ENCODE measurements at regions not wholly inside any gene's neighbourhood (a gene's known extent, or its start where the extent isn't known, plus 50 kb on each side); places are given as distances from the start of the nearest gene placed in this dataset.
A peak's percentile ranks its signal among the peaks of the same experiment; 100 is the strongest.

DNA sequence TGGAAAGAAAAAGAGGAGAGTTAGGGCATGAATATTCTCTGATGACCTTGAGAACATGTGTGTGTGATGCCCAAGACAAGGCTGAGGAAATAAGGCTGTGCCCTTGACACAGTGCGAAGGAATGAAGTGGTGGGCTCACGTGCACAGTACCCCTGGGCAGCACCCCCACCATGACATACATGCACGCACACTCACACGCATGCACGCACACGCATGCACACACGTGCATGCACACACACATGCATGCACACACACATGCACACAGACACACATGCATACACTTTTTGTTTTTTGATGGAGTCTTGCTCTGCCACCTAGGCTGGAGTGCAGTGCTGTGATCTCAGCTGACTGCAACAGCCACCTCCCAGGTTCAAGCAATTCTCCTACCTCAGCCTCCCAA lies 118.1 kb downstream of the GATA3 start:
- Histone ChIP-seq H3K14ac (ENCODE audit: low read length) (no peak overlapping the region), H2AFZ (ENCODE audit: low read length) (no peak overlapping the region), H3K36me3 (replicated peaks in 1 of 2; ENCODE audit: control insufficient read depth in 2 of 2, insufficient read depth in 2 of 2, low read length in 2 of 2) (no peaks in the 10 kb centered on the region), H3K18ac (ENCODE audit: low read length) (no peak overlapping the region), H2BK12ac (ENCODE audit: low read length) (no peak overlapping the region), H3K79me1 (ENCODE audit: low read depth, low read length) (no peaks in the 10 kb centered on the region), H2AK5ac (ENCODE audit: low read depth, low read length) (no peak overlapping the region), H3K4me2 (ENCODE audit: insufficient read depth, low read length, poor library complexity, severe bottlenecking) (no peak overlapping the region), H3K9ac (ENCODE audit: low read depth, low read length, poor library complexity) (peak overlapping the region; percentile 13), H3K27ac (replicated peaks; ENCODE audit: low read length) (no peak overlapping the region), H2BK120ac (ENCODE audit: low read depth, low read length) (no peak overlapping the region), H3K23ac (ENCODE audit: low read depth, low read length, poor library complexity) (no peak overlapping the region), H4K91ac (ENCODE audit: low read depth, low read length, poor library complexity) (no peak overlapping the region), H3K4me3 (ENCODE audit: low read length in 2 of 2) (peak overlapping the region in 1 of 2 donors; percentile 64), H4K8ac (ENCODE audit: low read depth, low read length) (no peak overlapping the region), H3K9me3 (replicated peaks in 1 of 2; ENCODE audit: control insufficient read depth in 2 of 2, insufficient read depth in 1 of 2, low read depth in 1 of 2, low read length in 2 of 2) (peaks cover 0 to 1% of the 10 kb centered on the region in 2 donors), H3K27me3 (ENCODE audit: control insufficient read depth in 3 of 3, insufficient read depth in 3 of 3, low read depth in 1 of 3, low read length in 3 of 3) (no peaks in the 10 kb centered on the region), H3K4ac (ENCODE audit: low read length) (no peak overlapping the region), H2BK15ac (ENCODE audit: low read length) (no peak overlapping the region), H3K4me1 (ENCODE audit: control insufficient read depth in 2 of 2, insufficient read depth in 1 of 2, low read depth in 1 of 2, low read length in 2 of 2) (peaks cover 0 to 2% of the 10 kb centered on the region in 2 donors), H2BK5ac (ENCODE audit: low read length) (no peak overlapping the region)
- WGBS, 2 donors (ENCODE audit: extremely low coverage in 2 of 2, insufficient read length in 2 of 2, insufficient replicate concordance in 1 of 2) = no CpG with 5 or more reads among the region's 7 CpGs
- no peak for DNase-seq (ENCODE audit: low spot score)

DNA sequence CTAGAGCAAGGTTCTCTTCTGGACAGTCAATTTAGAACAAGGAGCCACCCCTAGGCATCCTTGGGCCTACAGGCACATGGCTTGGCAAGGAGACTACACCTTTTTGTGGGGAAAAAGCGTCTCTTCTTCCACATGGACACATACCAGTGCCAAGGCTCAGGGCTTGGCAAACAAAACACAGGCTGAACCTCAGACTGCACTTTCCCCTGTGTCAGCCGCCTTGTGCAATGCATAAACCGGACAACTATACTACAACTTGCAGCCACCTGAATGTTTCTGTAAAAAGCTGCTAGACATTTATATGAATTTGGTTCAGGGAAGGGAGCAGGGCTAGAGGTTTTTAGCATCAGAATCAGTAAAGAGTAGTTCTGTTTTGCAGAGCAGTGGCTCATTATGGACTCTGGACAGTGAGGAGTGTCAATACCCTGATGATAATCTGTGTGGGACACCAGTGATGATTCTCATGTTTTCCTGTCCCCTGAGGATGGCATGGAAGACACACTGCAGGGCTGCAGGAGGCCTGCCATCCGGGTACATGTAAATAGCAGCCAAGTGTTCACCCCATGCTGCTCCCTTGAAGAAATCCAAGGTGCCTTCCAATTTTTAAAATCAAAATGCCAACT lies 118.9 kb downstream of the GATA3 start:
- WGBS, 2 donors (ENCODE audit: extremely low coverage in 2 of 2, insufficient read length in 2 of 2, insufficient replicate concordance in 1 of 2) = no CpG with 5 or more reads among the region's 4 CpGs
- no peak overlapping the region for H3K18ac ChIP-seq (ENCODE audit: low read length)
- no peak overlapping the region for H3K4me3 ChIP-seq (ENCODE audit: low read length in 2 of 2)
- no peak overlapping the region for H3K27ac ChIP-seq (replicated peaks; ENCODE audit: low read length)
- H3K27me3 ChIP-seq (ENCODE audit: control insufficient read depth in 3 of 3, insufficient read depth in 3 of 3, low read depth in 1 of 3, low read length in 3 of 3) = no peaks in the 10 kb centered on the region
- DNase-seq (ENCODE audit: low spot score) = no peak
- no peak overlapping the region for H4K8ac ChIP-seq (ENCODE audit: low read depth, low read length)
- H3K9ac ChIP-seq (ENCODE audit: low read depth, low read length, poor library complexity) = no peak overlapping the region
- H3K14ac ChIP-seq (ENCODE audit: low read length) = no peak overlapping the region
- H3K79me1 ChIP-seq (ENCODE audit: low read depth, low read length) = no peaks in the 10 kb centered on the region
- H3K23ac ChIP-seq (ENCODE audit: low read depth, low read length, poor library complexity) = no peak overlapping the region
- H2BK120ac ChIP-seq (ENCODE audit: low read depth, low read length) = no peak overlapping the region
- H4K91ac ChIP-seq (ENCODE audit: low read depth, low read length, poor library complexity) = no peak overlapping the region
- no peak overlapping the region for H2BK12ac ChIP-seq (ENCODE audit: low read length)
- H2AK5ac ChIP-seq (ENCODE audit: low read depth, low read length) = no peak overlapping the region
- no peaks in the 10 kb centered on the region for H3K36me3 ChIP-seq (replicated peaks in 1 of 2; ENCODE audit: control insufficient read depth in 2 of 2, insufficient read depth in 2 of 2, low read length in 2 of 2)
- H2AFZ ChIP-seq (ENCODE audit: low read length) = no peak overlapping the region
- H3K9me3 ChIP-seq (replicated peaks in 1 of 2; ENCODE audit: control insufficient read depth in 2 of 2, insufficient read depth in 1 of 2, low read depth in 1 of 2, low read length in 2 of 2) = peaks cover 0 to 1% of the 10 kb centered on the region in 2 donors
- peaks cover 0 to 2% of the 10 kb centered on the region in 2 donors for H3K4me1 ChIP-seq (ENCODE audit: control insufficient read depth in 2 of 2, insufficient read depth in 1 of 2, low read depth in 1 of 2, low read length in 2 of 2)
- no peak overlapping the region for H2BK15ac ChIP-seq (ENCODE audit: low read length)
- no peak overlapping the region for H3K4me2 ChIP-seq (ENCODE audit: insufficient read depth, low read length, poor library complexity, severe bottlenecking)
- no peak overlapping the region for H3K4ac ChIP-seq (ENCODE audit: low read length)
- H2BK5ac ChIP-seq (ENCODE audit: low read length) = no peak overlapping the region

DNA sequence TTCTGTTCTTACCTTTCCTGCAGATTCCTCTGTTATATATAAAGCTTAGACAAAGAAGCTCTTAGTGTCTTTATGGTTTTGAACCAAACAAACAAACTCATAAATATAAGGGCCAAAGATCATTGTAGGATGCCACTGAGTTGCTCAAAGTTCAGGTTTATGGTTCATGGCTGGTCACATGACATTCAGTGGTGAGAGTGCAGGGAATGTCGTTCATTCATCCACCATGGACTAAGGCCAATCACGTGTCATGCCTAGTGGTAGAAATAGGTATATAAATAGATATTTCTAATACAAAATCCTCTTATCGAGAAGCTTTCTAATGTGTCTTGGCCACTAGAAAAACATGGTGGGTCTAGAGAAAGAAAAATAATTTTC lies 119.4 kb downstream of the GATA3 start:
- H3K4ac ChIP-seq (ENCODE audit: low read length) = no peak overlapping the region
- no peak overlapping the region for H2BK15ac ChIP-seq (ENCODE audit: low read length)
- no peak for DNase-seq (ENCODE audit: low spot score)
- H3K79me1 ChIP-seq (ENCODE audit: low read depth, low read length) = no peaks in the 10 kb centered on the region
- no peak overlapping the region for H2AK5ac ChIP-seq (ENCODE audit: low read depth, low read length)
- no peak overlapping the region for H3K9ac ChIP-seq (ENCODE audit: low read depth, low read length, poor library complexity)
- H2BK120ac ChIP-seq (ENCODE audit: low read depth, low read length) = no peak overlapping the region
- WGBS, 2 donors (ENCODE audit: extremely low coverage in 2 of 2, insufficient read length in 2 of 2, insufficient replicate concordance in 1 of 2) = no CpG with 5 or more reads among the region's 3 CpGs
- peaks cover 0 to 1% of the 10 kb centered on the region in 2 donors for H3K9me3 ChIP-seq (replicated peaks in 1 of 2; ENCODE audit: control insufficient read depth in 2 of 2, insufficient read depth in 1 of 2, low read depth in 1 of 2, low read length in 2 of 2)
- H3K14ac ChIP-seq (ENCODE audit: low read length) = no peak overlapping the region
- no peak overlapping the region for H2AFZ ChIP-seq (ENCODE audit: low read length)
- no peak overlapping the region for H3K23ac ChIP-seq (ENCODE audit: low read depth, low read length, poor library complexity)
- H2BK5ac ChIP-seq (ENCODE audit: low read length) = no peak overlapping the region
- no peaks in the 10 kb centered on the region for H3K27me3 ChIP-seq (ENCODE audit: control insufficient read depth in 3 of 3, insufficient read depth in 3 of 3, low read depth in 1 of 3, low read length in 3 of 3)
- no peak overlapping the region for H2BK12ac ChIP-seq (ENCODE audit: low read length)
- H3K4me2 ChIP-seq (ENCODE audit: insufficient read depth, low read length, poor library complexity, severe bottlenecking) = no peak overlapping the region
- no peak overlapping the region for H3K27ac ChIP-seq (replicated peaks; ENCODE audit: low read length)
- no peak overlapping the region for H3K18ac ChIP-seq (ENCODE audit: low read length)
- H3K36me3 ChIP-seq (replicated peaks in 1 of 2; ENCODE audit: control insufficient read depth in 2 of 2, insufficient read depth in 2 of 2, low read length in 2 of 2) = no peaks in the 10 kb centered on the region
- H3K4me3 ChIP-seq (ENCODE audit: low read length in 2 of 2) = no peak overlapping the region
- no peak overlapping the region for H4K8ac ChIP-seq (ENCODE audit: low read depth, low read length)
- no peak overlapping the region for H4K91ac ChIP-seq (ENCODE audit: low read depth, low read length, poor library complexity)
- H3K4me1 ChIP-seq (ENCODE audit: control insufficient read depth in 2 of 2, insufficient read depth in 1 of 2, low read depth in 1 of 2, low read length in 2 of 2) = peaks cover 0 to 2% of the 10 kb centered on the region in 2 donors

DNA sequence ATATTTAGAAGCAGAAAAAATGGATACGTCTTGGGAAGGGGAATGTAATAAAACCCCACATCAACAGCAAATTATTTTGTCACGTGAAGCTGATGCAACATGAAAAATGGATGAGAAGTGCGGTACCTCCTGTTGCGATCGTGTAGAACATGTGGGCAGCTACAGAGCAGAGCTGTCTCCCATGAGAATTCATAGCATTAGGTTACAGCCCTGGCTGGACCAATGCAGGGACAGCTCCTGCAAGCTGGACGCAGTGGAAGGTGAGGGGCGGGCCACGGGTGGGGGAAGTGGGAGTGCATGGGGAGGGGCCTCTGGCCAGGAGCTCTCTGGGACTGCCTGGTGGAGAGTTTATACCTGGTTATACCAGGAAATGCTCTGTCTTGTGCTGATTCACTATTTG lies 120.3 kb downstream of the GATA3 start:
- no CpG with 5 or more reads among the region's 8 CpGs for WGBS, 2 donors (ENCODE audit: extremely low coverage in 2 of 2, insufficient read length in 2 of 2, insufficient replicate concordance in 1 of 2)
- H2AK5ac ChIP-seq (ENCODE audit: low read depth, low read length) = no peak overlapping the region
- no peak overlapping the region for H2BK15ac ChIP-seq (ENCODE audit: low read length)
- no peak overlapping the region for H3K4me2 ChIP-seq (ENCODE audit: insufficient read depth, low read length, poor library complexity, severe bottlenecking)
- no peak for DNase-seq (ENCODE audit: low spot score)
- H2BK5ac ChIP-seq (ENCODE audit: low read length) = no peak overlapping the region
- no peak overlapping the region for H4K91ac ChIP-seq (ENCODE audit: low read depth, low read length, poor library complexity)
- H3K79me1 ChIP-seq (ENCODE audit: low read depth, low read length) = no peaks in the 10 kb centered on the region
- H3K27me3 ChIP-seq (ENCODE audit: control insufficient read depth in 3 of 3, insufficient read depth in 3 of 3, low read depth in 1 of 3, low read length in 3 of 3) = no peaks in the 10 kb centered on the region
- H3K4me3 ChIP-seq (ENCODE audit: low read length in 2 of 2) = no peak overlapping the region
- no peak overlapping the region for H3K27ac ChIP-seq (replicated peaks; ENCODE audit: low read length)
- no peak overlapping the region for H3K18ac ChIP-seq (ENCODE audit: low read length)
- H2AFZ ChIP-seq (ENCODE audit: low read length) = no peak overlapping the region
- H2BK12ac ChIP-seq (ENCODE audit: low read length) = no peak overlapping the region
- no peak overlapping the region for H3K14ac ChIP-seq (ENCODE audit: low read length)
- H3K23ac ChIP-seq (ENCODE audit: low read depth, low read length, poor library complexity) = no peak overlapping the region
- no peaks in the 10 kb centered on the region for H3K36me3 ChIP-seq (replicated peaks in 1 of 2; ENCODE audit: control insufficient read depth in 2 of 2, insufficient read depth in 2 of 2, low read length in 2 of 2)
- H3K4ac ChIP-seq (ENCODE audit: low read length) = no peak overlapping the region
- no peak overlapping the region for H2BK120ac ChIP-seq (ENCODE audit: low read depth, low read length)
- H3K4me1 ChIP-seq (ENCODE audit: control insufficient read depth in 2 of 2, insufficient read depth in 1 of 2, low read depth in 1 of 2, low read length in 2 of 2) = peaks cover 0 to 2% of the 10 kb centered on the region in 2 donors
- no peak overlapping the region for H4K8ac ChIP-seq (ENCODE audit: low read depth, low read length)
- H3K9me3 ChIP-seq (replicated peaks in 1 of 2; ENCODE audit: control insufficient read depth in 2 of 2, insufficient read depth in 1 of 2, low read depth in 1 of 2, low read length in 2 of 2) = no peaks in the 10 kb centered on the region
- no peak overlapping the region for H3K9ac ChIP-seq (ENCODE audit: low read depth, low read length, poor library complexity)

Measured in neuronal stem cell (in vitro differentiated cells).